CD4-positive, alpha-beta T cell treated with Interleukin-1 beta for 1 hour (primary cell): ENCODE measurements at regions not wholly inside any gene's neighbourhood (a gene's known extent, or its start where the extent isn't known, plus 50 kb on each side); places are given as distances from the start of the nearest gene placed in this dataset.

ENCODE experiments used
- DNase-seq, 2 donors: peaks; one replicate each; pipeline ENCODE4 v3.0.0-alpha.2; 2020 to 2022

DNA sequence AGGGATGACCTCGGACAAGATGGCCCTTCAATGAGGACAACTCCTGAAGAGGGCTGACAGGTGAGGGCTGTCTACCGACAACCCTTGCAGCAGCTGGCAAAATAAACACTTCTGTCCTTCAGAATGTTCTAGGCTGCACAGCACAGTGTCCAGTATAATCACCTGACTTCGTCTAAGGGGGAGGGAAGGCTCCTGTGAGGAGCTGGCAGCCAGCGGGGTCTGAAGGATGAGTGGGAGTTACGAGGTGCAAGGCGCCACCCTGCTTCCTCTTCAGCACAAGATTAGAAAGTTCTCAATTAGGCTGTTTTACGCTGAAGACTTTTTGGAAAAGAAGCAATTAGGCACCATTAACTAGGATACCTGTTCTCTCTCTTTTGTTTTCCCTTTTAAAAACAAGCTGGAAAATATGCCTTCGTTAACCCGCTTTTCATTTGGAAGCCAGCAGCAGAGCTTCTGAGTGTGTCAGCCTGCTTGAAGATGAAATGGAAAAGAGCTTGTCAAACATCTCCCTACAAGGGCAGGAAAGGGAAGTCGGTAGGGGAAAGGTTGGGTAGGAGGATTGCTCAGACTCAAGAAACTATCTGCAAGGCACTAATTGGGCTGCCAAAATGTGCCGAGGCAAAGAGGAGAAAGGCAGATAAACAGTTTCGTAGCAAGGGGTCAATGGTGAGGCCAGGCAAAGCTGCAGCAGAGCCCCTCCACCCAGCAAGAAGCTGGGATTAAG is 592.2 kb upstream of the CADM1 start:
- no peak for DNase-seq

DNA sequence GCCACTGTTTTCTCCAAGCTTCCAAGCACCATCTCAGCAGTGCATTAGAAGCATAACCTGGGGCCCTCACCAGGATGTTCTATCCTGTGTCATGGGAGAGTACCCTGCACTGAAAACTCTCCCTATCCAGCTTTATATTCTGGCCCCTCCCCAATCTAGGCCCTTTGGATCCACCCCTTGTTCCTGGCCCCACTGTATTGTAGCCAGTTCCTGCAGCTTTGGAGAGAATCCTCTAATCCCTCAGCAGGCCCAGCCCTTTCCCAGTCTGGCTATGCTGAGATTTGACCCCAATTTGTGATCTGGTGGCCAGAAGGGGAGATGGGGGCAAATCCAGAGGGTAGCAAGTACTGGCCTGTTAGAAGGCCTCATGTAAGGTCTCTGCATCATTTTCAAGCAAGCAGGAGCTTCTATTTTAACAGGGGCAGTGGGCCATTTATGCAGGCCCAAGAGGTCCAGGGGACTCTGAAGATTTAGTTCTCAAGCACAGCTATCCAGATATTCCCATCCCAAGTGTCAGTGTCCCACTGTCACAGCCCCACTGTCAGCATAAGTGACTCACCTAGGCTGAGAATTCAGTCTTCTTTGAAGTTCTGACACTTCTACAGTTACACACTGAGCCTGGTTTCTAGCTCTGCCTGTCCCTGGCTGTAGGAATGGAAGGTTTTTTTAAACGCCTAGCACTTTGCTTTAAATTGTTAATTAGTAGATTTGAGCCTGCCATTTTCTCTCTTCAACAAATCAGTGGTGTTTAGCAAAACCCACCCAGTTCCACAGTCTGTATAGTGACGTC is 589.5 kb upstream of the CADM1 start:
- no peak for DNase-seq

DNA sequence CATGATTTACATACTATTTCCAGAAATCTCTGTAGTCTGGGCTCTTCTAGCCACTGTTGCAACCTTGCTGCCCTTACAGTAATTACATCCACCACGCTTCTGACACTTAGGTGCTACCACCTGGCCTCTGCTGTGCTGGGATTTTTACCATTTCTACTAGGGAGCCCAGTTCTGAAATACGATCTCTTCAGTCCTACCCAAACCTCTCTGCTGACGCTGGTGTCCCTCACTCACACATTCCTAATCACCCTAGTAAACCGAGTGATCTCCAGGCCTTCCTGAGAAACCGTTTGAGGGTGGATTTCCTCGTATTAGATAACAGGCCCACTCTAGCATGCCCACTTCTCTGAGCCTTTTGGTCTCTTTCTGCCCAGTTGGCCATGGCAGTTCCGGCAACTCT is 588.9 kb upstream of the CADM1 start:
- no peak for DNase-seq

DNA sequence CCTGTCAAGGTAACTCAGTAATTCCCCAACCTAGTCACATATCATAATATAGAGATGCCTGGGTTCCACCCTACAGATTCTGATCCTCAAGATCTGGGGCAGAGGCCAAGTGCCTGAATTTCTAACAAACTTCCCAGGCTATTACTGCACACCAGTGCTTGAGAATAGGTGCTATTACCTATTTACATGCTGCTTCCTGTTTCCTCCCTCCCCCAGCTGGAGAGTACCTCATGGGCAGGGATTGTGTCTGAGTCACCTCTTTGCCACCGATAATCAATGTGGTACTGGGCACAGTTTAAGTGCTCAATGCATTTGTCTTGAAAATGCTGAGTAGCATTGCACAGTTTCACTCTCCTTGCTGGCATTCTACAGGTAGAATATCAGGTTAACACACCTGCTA is 582.2 kb upstream of the CADM1 start:
- no peak for DNase-seq

DNA sequence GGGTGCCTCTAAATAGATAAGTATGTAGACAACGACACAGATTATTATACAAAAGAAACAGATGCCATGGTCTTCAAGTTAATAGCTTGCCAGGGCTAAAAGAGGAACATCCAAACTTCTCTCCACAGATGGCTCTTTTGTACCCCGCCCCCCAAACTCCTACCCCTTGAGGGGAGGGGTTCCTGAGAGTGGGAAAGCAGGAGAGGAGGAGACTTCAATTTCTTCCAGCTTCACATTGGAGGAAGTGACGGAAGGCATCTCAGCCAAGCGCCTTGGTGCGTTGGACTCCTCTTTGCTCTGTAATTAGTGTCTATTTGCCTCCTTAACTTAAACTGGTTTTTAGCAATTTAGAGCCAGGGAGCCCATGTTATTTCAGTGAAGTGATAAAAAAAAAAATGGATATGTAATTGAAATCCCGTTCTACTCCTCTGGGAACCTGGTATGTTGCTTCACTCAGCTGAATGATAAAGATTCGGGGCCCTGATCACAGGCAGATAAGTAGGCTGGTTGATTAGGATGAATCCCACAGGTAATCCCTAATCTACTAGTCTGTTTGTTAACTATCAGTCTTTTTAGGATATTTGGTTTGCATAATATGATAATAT is 580.9 kb upstream of the CADM1 start:
- DNase-seq, result no peak

DNA sequence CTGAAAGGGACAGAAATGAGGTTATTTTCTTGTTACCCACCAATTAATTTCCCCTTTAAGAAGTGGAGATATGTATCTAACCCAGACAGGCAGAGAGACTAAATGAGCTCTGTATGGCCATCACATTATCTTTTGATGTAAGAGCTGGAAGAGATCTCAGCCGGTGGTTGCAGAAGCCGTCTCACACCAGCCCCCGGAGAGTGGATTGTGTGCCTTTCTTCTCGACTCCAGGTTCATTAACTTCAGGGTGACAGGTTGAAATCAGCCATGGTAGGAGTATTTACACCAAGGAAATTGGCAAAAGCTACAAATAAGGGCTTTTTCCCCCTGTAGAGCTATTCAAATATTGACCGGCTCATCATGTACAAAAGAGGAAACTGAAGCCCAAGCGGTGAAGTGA is 580.3 kb upstream of the CADM1 start:
- no peak for DNase-seq

DNA sequence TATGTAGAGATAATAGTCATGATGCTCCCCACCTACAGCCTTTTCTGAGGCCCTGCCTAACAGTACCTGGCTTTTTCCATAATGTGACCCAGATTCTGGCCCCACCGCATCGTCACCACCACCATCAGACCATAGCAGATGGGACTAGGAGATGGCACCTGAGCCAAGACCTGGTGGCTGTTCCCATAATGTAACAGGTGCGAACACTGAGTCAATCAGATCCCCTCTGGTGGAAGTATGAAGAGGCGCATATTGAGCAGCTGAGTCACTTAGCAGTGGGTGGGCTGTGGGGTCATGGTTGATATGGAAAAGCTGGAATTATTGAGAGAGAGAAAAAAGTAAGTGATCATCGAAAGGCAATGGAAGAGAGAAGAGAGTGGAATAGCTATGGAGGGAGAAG is 578.0 kb upstream of the CADM1 start:
- no peak for DNase-seq

DNA sequence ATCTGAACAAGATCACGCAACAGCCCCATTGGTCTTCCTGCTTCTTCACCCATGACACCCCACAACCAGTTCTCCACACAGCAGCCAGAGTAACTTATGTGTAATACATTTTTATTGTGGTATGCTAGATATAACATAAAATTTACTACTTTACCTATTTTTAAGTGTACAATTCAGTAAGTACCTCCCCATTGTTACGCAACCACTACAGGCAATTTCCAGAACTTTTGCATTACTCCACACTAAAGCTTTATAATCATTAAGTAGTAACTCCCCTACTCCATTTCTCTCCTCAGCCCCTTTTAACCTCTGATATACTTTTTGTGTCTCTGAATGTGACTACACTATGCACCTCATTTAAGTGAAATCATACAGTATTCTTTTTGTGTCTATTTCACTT is 575.4 kb upstream of the CADM1 start:
- DNase-seq, result no peak

DNA sequence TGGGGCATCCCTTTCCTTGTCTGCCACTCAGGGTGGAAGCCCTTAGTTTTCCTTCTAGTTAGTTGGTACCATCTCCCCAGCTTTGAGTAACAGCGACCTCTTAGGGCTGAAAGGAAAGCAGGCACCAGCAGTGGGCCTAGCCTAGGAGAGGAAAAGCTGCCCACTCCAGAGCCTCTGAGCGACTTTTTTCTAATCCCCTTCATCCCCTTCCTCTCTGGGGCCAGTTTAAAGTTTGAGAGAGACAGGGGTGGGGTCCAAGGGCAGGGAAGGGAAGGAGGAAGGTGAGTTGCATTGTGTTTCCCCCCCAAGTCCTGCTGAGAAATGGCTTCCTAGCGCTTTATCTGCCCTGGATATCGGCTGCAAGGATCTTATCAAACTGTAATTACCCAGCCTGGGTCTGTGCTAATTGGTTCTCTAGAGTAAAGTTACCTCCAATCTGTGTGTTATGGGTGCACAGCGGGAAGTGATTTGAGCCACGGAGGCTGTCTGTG is 573.9 kb upstream of the CADM1 start:
- DNase-seq, result no peak

DNA sequence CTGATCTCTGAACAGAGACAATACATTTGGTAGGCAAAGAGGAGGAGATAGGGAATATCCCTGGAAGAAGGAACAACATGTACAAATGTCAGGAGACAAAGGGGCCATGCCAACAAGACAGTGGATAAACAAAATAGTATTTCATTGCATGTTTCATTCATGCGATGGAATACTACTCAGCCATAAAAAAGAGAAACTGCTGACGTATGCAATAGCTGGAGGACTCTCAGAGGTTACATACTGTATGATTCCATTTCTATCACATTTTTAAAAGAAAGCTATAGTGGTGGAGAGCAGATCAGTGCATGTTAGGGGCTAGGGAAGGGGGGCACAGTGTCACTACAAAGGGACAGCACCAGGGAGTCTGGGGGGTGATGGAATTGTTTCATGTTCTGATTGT is 572.9 kb upstream of the CADM1 start:
- DNase-seq, result no peak

DNA sequence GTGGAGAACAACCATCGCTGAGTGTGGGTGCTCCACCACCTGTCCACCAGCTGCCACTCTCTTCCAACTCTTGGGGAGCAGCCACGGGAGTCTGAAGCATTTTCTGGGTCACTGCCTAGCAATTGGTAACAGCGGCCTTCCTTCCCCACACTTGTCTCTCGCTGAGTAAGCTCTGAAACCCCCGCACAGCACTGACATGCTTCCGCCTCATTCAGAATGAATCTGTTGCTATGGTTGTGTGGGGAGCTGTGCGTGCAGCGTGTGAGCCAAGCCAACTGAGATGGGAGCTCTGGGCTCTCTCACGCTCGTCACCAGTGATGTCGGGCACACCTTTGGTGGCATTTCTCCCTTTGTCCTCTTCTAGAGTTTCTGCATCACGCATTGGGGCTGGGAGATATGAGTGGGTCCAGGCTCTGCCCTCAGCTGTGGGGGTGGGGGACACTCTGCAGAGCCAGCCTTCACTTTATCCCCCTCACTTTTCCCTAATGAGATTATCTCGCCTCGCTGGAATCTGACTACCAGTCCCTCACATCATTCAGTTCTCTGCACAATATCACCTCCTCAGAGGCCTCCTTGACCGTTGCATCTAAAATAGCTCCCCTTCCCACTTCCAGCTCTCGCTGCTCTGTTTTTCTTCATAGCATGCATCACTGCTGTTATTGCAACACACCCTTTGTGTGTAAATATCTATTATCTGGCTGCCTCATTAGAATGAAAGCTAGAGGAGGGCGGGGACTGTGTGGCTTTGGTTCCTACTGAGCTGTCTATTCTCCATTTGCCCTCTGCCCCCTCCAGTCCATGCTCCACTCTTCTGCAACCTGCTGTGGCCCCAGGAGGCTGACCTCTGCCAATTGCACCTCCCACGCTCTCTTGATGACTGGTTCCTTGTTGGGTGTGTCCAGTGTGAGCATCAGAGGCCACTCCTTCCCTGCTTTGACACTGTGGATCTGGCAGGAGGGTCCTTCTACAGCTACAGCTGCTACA is 569.9 kb upstream of the CADM1 start:
- no peak for DNase-seq

DNA sequence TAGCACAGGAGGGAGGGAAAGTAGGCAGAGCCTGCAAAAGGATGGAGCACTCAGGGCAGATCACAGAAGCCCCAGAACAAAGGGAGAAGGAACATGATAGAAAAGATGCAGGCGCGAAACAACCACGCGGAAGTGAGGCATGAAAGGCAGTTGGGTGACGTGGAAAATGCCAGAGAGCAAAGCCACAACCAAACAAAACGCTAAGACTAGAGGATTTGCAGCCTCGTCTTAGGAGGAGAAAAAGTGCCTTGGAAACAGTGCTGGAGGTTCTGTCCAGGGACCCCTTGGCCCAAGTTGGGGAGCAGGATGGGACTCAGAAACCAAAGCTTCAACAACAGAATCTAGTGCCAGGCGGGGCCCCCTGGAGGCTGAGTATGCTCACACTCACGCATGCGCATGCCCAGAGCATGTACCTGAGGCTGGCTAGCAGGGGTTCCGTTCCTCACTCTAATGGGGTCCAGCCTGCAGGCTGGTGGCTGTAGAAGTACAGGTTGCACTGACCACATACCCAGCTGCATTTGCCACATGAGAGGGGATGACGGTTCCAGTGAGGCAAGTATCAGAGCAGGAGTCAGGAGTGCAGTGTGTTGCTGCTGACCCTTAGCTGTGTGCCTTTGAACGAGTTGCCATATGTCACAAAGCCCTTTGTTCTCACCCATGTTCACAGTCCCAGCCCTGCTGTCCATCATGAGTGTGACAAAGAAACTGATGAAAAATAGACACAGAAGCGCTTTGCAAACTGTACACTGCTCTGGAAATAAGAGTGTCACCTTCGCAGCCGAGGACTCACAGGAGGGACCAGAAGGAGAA is 568.6 kb upstream of the CADM1 start:
- no peak for DNase-seq

DNA sequence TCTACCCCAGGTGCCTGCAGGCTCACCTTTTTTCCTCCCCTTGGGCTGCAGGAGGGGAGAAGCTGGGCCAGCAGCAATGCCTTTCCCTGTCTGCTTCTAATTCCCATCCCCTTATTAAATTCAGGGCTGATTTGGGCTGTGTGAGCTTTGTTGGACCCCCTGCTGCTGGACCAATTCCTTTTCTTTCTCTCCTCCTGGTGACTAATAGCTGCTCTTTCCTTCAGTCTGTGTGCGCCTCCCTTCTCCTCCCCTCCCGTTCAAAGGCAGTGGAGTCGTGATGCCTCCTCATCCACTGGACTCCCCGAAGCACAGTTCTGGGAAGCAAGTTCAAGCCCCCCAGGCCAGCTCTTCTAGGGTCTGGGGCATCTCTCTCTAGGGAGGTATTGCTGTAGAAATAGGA is 567.9 kb upstream of the CADM1 start:
- no peak for DNase-seq

DNA sequence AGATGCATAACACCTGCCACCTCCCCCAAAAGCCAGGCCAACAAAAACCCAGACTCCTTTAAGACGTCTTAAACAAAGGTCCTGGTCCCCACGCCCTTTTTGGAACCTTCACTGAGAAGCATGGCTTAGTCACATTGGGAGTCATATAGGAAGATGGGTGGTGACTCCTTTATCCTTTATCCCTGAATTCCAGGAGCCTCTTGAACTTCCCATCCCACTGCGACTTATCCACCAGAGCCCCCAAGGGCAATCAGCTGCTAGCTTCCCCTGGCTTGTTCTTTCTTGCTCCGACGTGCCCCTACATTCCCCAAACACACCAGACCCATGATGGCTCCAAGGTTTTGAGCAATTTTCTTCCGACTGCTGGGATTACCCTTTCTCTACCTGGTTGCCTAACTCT is 567.0 kb upstream of the CADM1 start:
- DNase-seq, result no peak

DNA sequence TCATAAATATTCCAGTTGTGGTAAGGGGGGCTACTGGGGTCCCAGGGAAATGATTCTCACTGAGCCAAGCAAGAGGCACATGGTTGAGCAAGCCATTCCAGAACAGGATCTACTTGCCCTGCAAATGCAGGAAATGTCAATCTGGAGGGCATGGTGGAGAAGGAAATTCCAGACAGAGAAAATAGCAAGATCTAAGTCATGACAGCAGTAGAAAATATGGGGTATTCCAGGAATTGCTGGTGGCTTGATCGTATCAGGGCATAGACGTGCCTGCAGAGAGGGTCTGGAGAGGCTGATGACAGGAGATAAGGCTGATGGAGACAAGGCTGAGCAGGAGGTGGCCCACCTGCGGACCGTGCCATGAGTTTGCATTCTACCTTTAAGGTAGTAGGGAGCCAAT is 566.3 kb upstream of the CADM1 start:
- no peak for DNase-seq

DNA sequence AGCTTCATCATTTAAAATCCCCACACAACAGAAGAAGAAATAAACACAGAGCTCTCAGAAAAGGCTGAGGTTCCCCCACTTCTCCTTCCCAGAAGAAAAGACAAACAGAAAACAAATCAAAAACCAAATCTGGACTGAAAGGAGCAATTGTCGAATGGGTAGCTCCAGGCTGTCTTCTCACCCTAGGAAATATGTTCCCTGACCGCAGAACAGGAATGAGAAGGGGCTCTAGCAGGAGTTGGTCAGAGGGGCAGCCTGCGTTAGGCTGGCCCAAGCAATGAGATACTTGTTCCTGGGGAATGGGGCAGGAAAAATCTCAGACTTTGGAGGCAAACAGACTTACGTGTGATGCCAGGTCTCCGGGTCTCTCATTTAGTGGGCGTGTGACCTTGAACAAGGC is 562.6 kb upstream of the CADM1 start:
- DNase-seq, result no peak

DNA sequence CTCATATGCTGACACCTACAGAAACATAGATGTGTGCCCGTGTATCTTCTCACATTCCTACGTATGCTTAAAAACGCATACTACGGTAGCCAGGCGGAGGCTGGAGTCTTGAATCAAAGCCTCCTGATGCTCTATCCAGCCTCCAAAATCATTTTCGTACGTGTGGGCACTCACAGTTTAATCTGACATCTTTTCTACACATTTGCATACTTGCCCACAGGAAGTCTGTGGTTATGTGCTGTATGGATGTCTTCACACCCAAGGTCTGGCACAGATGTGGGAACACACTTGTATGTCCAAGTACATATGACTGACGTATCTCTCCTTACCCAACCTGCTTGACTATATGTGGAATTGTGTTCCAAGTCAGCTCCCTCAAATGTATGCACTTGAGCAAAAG is 561.8 kb upstream of the CADM1 start:
- no peak for DNase-seq

DNA sequence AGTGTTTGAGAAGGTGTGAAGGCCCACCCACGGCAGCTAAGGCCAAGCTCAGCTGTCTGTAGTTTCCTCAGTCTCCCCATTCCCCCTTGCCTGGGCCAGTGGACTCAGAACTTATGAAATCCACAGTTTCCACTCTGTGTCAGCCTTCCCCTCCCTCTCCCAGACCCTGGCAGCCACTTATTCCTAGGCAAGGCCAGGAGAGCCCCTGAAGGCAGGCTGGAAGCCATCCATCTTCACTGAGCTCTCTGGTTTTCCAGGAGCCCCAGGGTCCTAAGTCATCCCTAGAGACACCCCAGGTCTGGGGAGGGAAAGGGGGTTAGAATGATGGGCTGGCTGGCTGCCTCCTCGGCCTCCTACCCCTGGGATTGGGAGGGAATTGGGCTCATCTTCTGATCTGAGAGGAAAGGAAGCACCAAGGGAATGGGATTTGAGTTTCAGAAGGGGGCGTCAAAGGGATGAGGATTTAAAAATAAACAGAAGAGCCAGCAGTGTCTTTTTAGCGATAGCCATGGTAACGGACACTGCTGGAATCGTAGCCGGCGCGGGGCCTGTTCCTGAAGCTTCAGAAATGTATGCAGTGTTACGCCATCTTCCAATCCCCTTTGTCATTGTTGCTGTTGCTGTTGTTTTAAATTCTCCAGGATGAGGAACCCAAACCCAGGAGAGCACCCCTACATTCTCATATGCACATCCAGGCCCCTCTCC is 561.1 kb upstream of the CADM1 start:
- DNase-seq, result no peak

DNA sequence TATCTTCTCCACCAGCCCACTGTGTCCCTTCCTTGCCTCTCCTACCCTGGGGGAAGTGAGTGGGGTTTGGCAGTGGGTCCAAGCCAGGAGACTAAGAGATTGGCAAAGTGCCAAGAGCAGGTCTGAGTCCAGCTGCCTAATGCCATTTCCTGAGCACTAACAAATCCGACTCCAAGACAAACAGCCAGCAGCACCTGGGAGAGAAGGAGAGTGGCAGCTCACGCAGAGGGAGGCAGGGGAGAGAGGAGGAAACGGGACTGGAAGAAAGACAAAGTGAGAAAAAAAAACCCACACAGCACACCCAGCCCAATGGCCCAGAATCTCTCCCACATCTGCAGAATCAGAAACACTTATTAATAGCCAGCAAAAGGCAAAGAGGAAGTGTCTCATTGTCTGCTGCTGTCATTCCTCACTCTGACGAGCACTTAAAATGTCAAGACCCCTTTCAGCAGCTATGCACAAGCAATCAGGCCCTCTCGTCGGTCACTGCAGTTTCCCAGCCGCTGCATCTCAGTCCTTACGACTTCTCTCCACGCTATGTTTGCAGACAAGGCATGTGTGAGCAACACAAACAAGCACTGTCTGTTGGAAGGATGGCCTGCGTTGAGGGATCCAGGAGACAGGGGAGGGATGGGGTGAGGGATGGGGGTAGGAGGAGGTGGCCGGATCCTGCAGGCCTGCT is 558.4 kb upstream of the CADM1 start:
- no peak for DNase-seq

DNA sequence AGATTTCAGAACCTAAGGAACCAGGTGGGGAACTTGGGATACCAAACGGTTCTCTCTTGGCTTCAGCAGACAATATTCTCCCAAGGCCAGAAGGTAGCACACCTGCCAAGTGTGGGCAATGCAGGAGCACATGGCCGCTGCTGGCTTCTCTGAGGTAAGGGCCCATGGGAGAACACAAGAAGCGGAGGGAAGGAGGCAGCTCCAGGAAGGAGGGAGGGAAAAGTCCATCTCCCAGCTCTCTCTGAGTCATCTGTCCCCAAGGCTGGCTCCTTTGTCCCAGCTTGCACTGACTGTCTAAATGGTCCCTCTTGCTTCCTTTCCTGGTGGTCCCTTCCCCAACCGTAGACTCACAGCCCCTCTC is 557.9 kb upstream of the CADM1 start:
- DNase-seq, result no peak

DNA sequence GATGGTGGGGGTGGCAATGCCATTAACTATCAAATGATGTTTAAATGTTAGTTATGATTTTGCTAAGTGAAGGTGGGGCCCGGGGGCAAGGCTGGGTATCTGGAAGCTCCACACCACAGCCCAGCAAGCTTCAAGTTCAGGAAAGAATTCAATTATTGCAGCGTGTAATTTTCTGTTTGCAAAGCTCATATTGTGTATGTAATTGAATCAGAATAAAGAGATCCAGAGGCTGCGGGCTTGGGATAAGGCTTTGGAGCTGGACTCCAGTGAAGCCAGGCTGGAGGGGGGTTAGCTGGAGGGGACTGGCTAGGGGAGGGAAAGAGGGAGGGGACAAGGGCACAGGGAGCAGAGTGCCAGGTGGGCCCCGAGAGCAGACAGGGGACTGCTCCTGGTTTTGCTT is 557.1 kb upstream of the CADM1 start:
- DNase-seq, result no peak
